ENCODE measurements at regions not wholly inside any gene's neighbourhood (a gene's known extent, or its start where the extent isn't known, plus 50 kb on each side); places are given as distances from the start of the nearest gene placed in this dataset.
"Not testable (repeated sequence)": the region's sequence is repeated elsewhere in the genome, so short reads cannot be mapped to it uniquely, and the experiment has no call there.

- DNase-seq (ENCODE audit: low spot score): no peak
These were observed 111.6 kb upstream of the KLF14 start for GRCh38 chr7:130845581-130846085.

GRCh38 chr7:130849604-130850003, 115.6 kb upstream of the KLF14 start:
- DNase-seq (ENCODE audit: low spot score): no peak

DNA sequence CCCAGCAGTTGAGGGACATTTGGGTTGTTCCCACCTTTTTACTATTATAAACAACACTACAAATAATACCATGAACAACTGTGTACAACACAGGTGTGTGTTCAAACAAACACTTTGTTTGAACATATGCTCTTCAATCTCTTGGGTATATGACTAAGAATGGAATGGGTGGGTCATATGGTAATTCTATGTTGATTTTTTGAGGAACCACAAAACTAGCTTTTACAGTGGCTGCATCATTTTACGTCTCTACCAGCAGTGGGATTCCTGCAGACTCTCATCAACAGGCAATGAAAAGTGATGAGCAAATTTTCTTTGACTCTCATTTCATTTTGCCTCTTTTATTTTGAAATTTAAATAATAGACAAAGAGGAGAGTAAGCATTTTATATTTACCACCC, 116.9 kb upstream of the KLF14 start:
- DNase-seq (ENCODE audit: low spot score): no peak

- DNase-seq (ENCODE audit: low spot score): no peak
These were observed 118.9 kb upstream of the KLF14 start for GRCh38 chr7:130852867-130853266.

- no peak for DNase-seq (ENCODE audit: low spot score)
These were observed 119.7 kb upstream of the KLF14 start for GRCh38 chr7:130853503-130854279.

DNA sequence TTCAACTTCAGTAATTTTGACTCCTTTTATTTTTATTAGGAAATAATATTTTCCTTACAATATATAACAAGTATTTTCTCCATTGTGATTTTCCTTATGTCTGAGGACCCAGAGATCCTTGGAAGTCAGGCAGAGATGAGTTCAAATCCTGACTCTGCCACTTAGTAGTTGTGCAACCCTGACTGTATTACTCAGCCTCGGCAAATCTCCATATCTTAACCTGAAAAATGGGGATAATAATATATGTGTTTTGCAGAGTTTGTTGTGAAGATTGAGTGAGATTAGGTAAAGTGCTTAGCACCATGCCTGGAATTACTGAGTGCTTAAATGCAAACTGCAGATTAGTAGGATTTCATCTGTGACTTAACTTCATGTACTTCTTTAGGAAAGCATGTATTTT, 120.5 kb upstream of the KLF14 start:
- no peak for DNase-seq (ENCODE audit: low spot score)

DNA sequence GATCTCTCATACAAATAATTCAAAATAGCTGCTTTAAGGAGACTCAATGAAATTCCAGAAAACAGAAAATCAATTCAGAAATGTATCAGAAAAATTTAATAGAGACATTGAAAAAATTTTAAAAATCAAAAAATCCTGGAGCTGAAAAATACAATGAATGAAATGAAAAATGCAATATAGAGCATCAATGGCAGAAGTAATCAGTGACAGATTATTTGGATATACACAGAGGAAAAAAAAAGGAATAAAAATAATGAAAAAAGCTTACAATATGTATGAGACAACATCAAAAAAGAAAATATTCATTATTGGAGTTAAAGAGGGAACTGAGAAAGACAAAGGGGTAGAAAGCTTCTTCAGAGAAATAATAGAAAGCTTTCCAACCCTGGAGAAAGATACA, 122.9 kb upstream of the KLF14 start:
- DNase-seq (ENCODE audit: low spot score): no peak

DNA sequence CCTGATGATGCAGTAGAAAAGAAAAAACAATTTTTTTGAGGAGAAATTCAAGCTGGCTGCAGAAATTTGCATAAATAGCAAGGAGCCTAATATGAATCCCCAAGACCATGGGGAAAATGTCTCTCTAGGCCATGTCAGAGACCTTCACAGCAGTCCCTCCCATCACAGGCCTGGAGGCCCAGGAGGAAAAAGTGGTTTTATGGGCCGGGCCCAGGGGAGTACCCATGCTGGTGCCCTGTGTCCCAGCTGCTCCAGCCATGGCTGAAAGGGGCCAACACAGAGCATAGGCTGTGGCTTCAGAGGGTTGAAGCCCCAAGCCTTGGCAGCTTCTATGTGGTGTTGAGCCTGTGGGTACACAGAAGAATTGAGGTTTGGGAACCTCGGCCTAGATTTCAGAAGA, 126.8 kb upstream of the KLF14 start:
- DNase-seq (ENCODE audit: low spot score): not testable (repeated sequence)

- DNase-seq (ENCODE audit: low spot score): no peak
These were observed 131.6 kb upstream of the KLF14 start for GRCh38 chr7:130865408-130866236.

DNA sequence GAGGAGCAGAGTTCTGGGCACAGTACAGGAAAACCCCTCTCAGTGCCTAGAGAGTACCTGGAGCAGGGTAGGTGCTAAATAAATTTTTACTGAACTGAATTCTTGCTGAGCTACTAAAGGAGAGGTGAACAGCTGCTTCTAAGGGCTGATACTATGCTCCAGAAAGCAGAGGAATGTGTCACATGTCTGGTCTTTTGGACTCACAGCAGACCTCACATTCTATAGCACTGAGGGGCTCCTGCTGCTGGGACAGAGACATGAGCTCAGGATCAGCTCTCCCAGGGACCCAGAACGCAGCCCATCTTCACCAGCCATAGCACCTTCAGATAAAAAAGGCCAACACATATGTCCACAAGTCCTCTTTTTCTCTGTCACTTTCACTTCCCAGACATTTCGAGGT, 133.0 kb upstream of the KLF14 start:
- DNase-seq (ENCODE audit: low spot score): no peak

DNA sequence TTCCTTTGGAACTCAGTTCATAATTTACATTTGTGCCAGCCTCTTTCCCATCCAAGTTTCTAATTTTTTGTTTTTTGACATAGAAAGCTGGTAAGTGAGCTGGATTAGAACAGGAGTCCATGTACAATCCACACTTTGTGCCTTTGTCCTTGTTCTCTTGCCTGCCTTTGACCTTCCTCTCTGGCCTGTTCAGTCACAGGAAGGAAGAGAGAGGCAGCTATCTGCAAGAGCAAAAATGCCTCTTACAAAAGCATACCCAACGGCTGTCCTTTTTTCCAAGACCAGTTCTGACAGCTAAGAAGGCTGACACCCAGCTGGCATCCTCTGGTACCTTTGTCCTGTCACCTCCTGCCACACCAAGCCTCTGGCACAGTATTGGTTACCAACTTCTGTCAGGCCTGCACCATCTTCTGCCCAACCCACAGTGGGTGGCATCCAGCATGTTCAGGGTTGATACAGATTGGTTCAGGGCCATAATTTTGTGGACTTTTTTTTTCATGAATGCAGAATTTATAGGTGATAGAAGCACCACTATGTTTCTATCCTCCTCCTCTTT, 133.7 kb upstream of the KLF14 start:
- DNase-seq (ENCODE audit: low spot score): no peak

DNA sequence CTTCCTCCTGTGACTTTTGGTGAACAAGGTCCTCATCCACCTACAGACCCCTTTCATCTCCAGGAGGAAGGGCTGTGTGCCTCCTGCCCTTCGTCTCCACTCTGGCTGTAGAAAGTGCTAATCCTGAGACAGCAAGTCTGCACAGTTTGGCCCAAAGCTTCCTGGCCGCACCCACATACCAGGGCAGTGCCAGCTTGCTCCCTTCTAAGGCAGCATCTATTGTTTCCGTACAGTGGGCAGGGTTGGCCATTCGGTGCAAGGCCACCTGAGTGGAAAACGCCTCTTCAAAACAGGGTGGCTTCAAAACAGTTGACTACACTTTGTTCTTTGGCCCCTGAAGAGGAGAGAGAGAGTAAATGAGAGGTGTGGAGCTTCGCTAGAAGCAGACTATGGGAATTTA, 134.1 kb upstream of the KLF14 start:
- no peak for DNase-seq (ENCODE audit: low spot score)

- no peak for DNase-seq (ENCODE audit: low spot score)
These were observed 135.9 kb upstream of the KLF14 start for GRCh38 chr7:130869918-130870317.

GRCh38 chr7:130872341-130872740, 138.3 kb upstream of the KLF14 start:
- no peak for DNase-seq (ENCODE audit: low spot score)

DNA sequence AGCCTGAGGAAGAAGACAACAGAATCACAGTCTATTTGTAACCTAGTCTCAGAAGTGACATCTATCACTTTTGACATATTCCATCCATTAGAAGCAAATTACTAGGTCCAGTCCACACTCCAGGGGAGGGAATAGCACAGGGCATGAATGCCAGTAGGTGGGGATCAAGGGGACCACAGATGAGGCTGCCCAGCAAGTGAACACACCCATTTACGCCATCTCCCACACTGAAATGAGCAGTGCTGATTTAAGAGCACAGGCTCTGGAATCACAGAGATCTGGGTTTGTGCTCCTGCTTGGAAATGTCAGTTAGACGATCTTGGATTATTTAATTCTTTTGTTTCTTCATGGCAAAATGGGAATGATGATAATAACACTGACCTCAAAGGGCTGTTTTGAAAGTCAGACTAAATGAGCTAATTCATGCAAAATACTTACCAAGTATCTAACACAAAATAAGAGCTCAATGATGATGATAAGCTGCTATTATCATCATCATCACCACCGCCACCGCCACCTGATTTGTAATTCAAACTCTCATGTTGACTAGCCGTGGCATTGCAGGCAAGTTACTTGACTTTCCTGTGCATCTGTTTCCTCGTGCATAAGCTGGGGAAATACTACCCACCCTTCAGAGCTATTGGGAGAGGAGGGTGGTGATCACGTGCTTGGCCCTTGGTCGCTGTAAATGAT, 138.9 kb upstream of the KLF14 start:
- DNase-seq (ENCODE audit: low spot score): no peak

DNA sequence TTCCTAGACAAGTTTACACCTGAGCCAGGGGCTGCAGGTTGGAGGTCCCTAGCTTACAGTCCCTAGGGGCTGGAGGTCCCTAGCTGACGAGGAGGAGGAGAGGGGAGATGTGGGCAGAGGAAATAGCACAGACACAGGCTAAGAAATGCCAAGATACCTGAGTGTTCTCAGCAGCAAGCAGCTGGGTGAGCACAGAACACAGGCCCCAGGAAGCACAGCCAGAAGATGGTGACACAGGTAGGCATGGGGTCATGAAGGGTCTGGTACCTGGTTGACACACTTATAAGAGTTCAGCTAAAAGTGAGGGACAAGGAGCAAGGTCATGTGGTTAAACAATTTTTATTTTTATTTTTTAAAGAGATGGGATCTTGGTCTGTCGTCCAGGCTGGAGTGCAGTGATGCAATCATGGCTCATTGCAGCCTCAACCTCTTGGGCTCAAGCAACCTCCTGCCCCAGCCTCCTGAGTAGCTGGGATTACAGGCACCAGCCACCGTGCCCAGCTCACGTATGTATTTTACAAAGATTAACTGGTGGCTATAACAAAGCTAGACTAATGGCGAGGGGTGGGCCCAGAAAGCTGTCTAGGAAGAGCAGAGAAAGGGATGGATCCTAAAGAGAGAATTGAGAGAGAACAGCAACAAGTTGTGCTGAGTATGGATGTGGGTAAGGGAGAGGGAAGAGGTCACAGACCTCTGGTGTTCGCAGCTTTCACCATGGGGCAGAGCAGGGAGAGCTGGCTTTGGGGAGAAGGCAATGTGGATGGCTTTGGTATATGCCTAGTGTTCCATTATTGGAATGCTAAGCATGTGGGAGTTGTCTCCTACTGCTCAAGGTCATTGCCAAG, 140.3 kb upstream of the KLF14 start:
- DNase-seq (ENCODE audit: low spot score): no peak

GRCh38 chr7:130875265-130875741, 141.3 kb upstream of the KLF14 start:
- no peak for DNase-seq (ENCODE audit: low spot score)

DNA sequence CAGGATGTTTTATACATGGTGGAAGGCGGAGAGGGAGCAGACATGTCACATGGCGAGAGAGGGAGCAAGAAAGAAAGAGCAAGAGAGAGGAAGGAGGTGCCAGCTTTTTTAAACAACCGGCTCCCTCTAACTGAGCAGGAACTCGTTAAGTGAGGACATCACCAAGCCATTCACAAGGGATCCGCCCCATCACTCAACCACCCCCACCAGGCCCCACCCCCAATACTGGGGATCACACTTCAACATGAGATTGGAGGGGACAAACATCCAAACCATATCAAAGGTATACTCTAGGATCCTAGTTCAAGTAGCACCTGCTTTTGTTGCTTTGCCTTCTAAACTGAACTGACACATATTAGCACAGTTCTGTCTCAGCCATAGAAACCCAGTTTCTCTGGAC, 141.9 kb upstream of the KLF14 start:
- DNase-seq (ENCODE audit: low spot score): no peak

GRCh38 chr7:130877236-130877990, 143.4 kb upstream of the KLF14 start:
- no peak for DNase-seq (ENCODE audit: low spot score)

DNA sequence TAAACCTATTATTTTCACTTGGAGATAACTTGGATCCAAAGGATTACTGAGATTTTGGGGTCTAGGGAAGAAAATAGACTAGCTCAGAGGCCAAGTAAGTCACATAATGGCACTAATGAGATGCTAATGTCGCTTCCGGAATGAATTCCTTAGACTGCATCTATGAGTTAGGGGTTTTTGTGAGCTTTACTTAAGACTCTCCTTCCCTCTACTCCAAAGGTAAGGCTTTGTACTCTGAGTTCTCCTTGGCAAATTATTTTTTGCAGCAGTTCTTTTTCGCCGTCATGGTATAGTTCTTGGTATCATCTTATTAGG, 143.9 kb upstream of the KLF14 start:
- no peak for DNase-seq (ENCODE audit: low spot score)
